IPS-NIHi7 (cell line): ENCODE measurements at regions not wholly inside any gene's neighbourhood (a gene's known extent, or its start where the extent isn't known, plus 50 kb on each side); places are given as distances from the start of the nearest gene placed in this dataset.
"Not testable (repeated sequence)": the region's sequence is repeated elsewhere in the genome, so short reads cannot be mapped to it uniquely, and the experiment has no call there.

Experiments used
- DNase-seq: peaks from one replicate; pipeline ENCODE4 v3.0.0; 2012; ENCODE audit warnings: mixed read lengths; ENCODE audit errors: extremely low spot score

- no peak for DNase-seq
These were observed 111.3 kb downstream of the DYRK2 start for GRCh38 chr12:67759829-67760228.

- DNase-seq = no peak
These were observed 112.2 kb downstream of the DYRK2 start for GRCh38 chr12:67760586-67761275.

- no peak for DNase-seq
These were observed 113.0 kb downstream of the DYRK2 start for GRCh38 chr12:67761566-67761965.

- DNase-seq = no peak
These were observed 115.5 kb downstream of the DYRK2 start for GRCh38 chr12:67764055-67764454.

- no peak for DNase-seq
These were observed 116.5 kb downstream of the DYRK2 start for GRCh38 chr12:67764946-67765619.

GRCh38 chr12:67765776-67766766 lies 117.5 kb downstream of the DYRK2 start:
- no peak for DNase-seq

- DNase-seq = peak; percentile 87
These were observed 124.0 kb downstream of the DYRK2 start for GRCh38 chr12:67772267-67773169.

- no peak for DNase-seq
These were observed 125.4 kb downstream of the DYRK2 start for GRCh38 chr12:67773896-67774295.

- DNase-seq = no peak
These were observed 126.5 kb downstream of the DYRK2 start for GRCh38 chr12:67774983-67775587.

GRCh38 chr12:67780580-67781084 lies 132.1 kb downstream of the DYRK2 start:
- no peak for DNase-seq

- DNase-seq = no peak
These were observed 134.0 kb downstream of the DYRK2 start for GRCh38 chr12:67782573-67782972.

GRCh38 chr12:67783393-67783792 lies 134.8 kb downstream of the DYRK2 start:
- no peak for DNase-seq

GRCh38 chr12:67784831-67785230 lies 136.3 kb downstream of the DYRK2 start:
- no peak for DNase-seq

- DNase-seq = no peak
These were observed 137.5 kb downstream of the DYRK2 start for GRCh38 chr12:67786086-67786485.

- no peak for DNase-seq
These were observed 139.6 kb downstream of the DYRK2 start for GRCh38 chr12:67788118-67788517.

GRCh38 chr12:67789266-67789665 lies 140.7 kb downstream of the DYRK2 start:
- no peak for DNase-seq

GRCh38 chr12:67790660-67791059 lies 142.1 kb downstream of the DYRK2 start:
- no peak for DNase-seq

- DNase-seq = not testable (repeated sequence)
These were observed 142.8 kb downstream of the DYRK2 start for GRCh38 chr12:67791362-67791761.

GRCh38 chr12:67792185-67792584 lies 143.6 kb downstream of the DYRK2 start:
- no peak for DNase-seq

- no peak for DNase-seq
These were observed 145.6 kb downstream of the DYRK2 start for GRCh38 chr12:67794161-67794560.

GRCh38 chr12:67795236-67795635 lies 146.7 kb downstream of the DYRK2 start:
- no peak for DNase-seq
